Endothelial cell (in vitro differentiated cells): ENCODE measurements at regions not wholly inside any gene's neighbourhood (a gene's known extent, or its start where the extent isn't known, plus 50 kb on each side); places are given as distances from the start of the nearest gene placed in this dataset.
"Not testable (repeated sequence)": the region's sequence is repeated elsewhere in the genome, so short reads cannot be mapped to it uniquely, and the experiment has no call there.

ENCODE experiments used
- DNase-seq: peaks from one replicate; pipeline ENCODE4 v3.0.0; 2021; ENCODE audit warnings: low spot score
- H3K27ac Mint-ChIP-seq: one replicate; pipeline ENCODE4 v1.8.0; 2021; ENCODE audit warnings: mixed read lengths, inconsistent platforms; ENCODE audit not compliant: unreplicated experiment
- H3K27me3 Mint-ChIP-seq: one replicate; pipeline ENCODE4 v1.8.0; 2021; ENCODE audit warnings: mild to moderate bottlenecking, moderate library complexity, mixed read lengths, inconsistent platforms; ENCODE audit not compliant: unreplicated experiment
- H3K36me3 Mint-ChIP-seq: one replicate; pipeline ENCODE4 v1.8.0; 2021; ENCODE audit warnings: mild to moderate bottlenecking, low read depth, mixed read lengths, inconsistent platforms; ENCODE audit not compliant: unreplicated experiment
- H3K4me1 Mint-ChIP-seq: one replicate; pipeline ENCODE4 v1.8.0; 2021; ENCODE audit warnings: mild to moderate bottlenecking, mixed read lengths, inconsistent platforms; ENCODE audit not compliant: unreplicated experiment
- H3K4me3 Mint-ChIP-seq: one replicate; pipeline ENCODE4 v1.8.0; 2021; ENCODE audit warnings: mild to moderate bottlenecking, mixed read lengths, inconsistent platforms; ENCODE audit not compliant: unreplicated experiment
- H3K9me3 Mint-ChIP-seq: one replicate; pipeline ENCODE4 v1.8.0; 2021; ENCODE audit warnings: mixed read lengths, inconsistent platforms; ENCODE audit not compliant: unreplicated experiment
- TF ChIP-seq, protein P1 (sequence below): fragments of 200-600 bp; sonication (generic); IDR thresholded peaks from one replicate; pipeline ENCODE4 v1.5.0; 2021; ENCODE audit warnings: antibody characterized with exemption; ENCODE audit not compliant: unreplicated experiment

DNA sequence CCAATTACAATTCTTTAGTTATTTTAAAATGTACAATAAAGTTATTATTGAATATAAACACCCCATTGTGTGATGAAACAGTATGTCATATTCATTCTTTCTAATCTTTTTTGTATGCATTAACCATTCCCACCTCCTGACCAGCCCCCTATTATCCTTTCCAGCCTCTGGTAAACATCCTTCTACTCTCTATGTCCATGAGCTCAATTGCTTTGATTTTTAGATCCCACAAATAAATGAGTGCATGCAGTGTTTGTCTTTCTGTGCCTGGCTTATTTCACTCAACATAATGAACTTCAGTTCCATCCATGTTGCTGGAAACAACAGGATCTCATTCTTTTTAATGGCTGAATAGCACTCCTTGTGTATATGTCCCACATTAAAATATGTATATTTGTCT, 1858.9 kb upstream of the C9orf72 start:
- H3K27me3 Mint-ChIP-seq = no peaks in the 10 kb centered on the region
- no peaks in the 10 kb centered on the region for H3K36me3 Mint-ChIP-seq
- no peaks in the 10 kb centered on the region for H3K4me1 Mint-ChIP-seq
- no peak overlapping the region for H3K4me3 Mint-ChIP-seq
- no peak for DNase-seq
- TF ChIP-seq, protein P1, sequence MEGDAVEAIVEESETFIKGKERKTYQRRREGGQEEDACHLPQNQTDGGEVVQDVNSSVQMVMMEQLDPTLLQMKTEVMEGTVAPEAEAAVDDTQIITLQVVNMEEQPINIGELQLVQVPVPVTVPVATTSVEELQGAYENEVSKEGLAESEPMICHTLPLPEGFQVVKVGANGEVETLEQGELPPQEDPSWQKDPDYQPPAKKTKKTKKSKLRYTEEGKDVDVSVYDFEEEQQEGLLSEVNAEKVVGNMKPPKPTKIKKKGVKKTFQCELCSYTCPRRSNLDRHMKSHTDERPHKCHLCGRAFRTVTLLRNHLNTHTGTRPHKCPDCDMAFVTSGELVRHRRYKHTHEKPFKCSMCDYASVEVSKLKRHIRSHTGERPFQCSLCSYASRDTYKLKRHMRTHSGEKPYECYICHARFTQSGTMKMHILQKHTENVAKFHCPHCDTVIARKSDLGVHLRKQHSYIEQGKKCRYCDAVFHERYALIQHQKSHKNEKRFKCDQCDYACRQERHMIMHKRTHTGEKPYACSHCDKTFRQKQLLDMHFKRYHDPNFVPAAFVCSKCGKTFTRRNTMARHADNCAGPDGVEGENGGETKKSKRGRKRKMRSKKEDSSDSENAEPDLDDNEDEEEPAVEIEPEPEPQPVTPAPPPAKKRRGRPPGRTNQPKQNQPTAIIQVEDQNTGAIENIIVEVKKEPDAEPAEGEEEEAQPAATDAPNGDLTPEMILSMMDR = no peak
- H3K9me3 Mint-ChIP-seq = no peaks in the 10 kb centered on the region
- H3K27ac Mint-ChIP-seq = no peak overlapping the region

DNA sequence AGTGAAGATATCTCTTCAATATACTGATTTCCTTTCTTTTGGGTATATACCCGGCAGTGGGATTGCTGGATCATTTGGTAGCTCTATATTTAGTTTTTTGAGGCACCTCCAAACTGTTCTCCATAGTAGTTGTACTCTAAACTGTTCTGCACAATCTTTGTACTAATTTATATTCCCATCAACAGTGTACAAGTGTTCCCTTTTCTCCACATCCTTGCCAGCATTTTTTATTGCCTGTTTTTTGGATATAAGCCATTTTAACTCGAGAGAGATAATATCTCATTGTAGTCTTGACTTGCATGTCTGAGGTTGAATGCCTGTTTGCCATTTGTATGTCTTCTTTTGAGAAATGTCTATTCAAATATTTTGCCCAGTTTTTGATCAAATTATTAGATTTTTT, 1859.4 kb upstream of the C9orf72 start:
- not testable (repeated sequence) for H3K9me3 Mint-ChIP-seq, H3K4me1 Mint-ChIP-seq, H3K4me3 Mint-ChIP-seq, H3K27me3 Mint-ChIP-seq, DNase-seq, H3K27ac Mint-ChIP-seq, H3K36me3 Mint-ChIP-seq

DNA sequence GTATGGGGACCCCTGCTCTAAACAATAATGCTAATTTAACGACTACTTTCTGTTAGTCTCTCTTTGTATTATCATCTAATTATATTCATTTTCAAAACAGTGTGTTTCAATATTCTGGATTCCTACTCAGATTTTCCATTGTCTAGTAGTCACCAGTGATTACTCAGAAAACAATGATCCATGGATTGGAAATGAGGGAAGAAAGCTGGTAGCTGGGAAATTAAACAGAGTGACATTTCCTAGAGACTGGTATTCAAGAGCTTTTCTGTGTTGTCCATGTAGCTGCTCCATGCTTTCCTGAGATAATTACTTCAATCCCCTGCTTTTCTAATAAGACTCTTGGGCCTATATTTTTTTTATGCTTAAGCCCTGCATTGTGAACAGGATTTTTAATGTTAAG, 1862.1 kb upstream of the C9orf72 start:
- H3K27me3 Mint-ChIP-seq = no peaks in the 10 kb centered on the region
- H3K27ac Mint-ChIP-seq = no peak overlapping the region
- no peak overlapping the region for H3K4me3 Mint-ChIP-seq
- no peaks in the 10 kb centered on the region for H3K4me1 Mint-ChIP-seq
- no peaks in the 10 kb centered on the region for H3K36me3 Mint-ChIP-seq
- DNase-seq = no peak
- TF ChIP-seq, protein P1 = no peak
- no peaks in the 10 kb centered on the region for H3K9me3 Mint-ChIP-seq

GRCh38 chr9:29437526-29437925, 1864.2 kb upstream of the C9orf72 start:
- no peaks in the 10 kb centered on the region for H3K36me3 Mint-ChIP-seq
- no peaks in the 10 kb centered on the region for H3K4me1 Mint-ChIP-seq
- TF ChIP-seq, protein P1 = no peak
- DNase-seq = no peak
- no peak overlapping the region for H3K27ac Mint-ChIP-seq
- no peak overlapping the region for H3K4me3 Mint-ChIP-seq
- H3K27me3 Mint-ChIP-seq = no peaks in the 10 kb centered on the region
- no peaks in the 10 kb centered on the region for H3K9me3 Mint-ChIP-seq

- DNase-seq = no peak
- TF ChIP-seq, protein P1 = no peak
- H3K36me3 Mint-ChIP-seq = no peaks in the 10 kb centered on the region
- no peaks in the 10 kb centered on the region for H3K9me3 Mint-ChIP-seq
- H3K27ac Mint-ChIP-seq = no peak overlapping the region
- H3K4me3 Mint-ChIP-seq = no peak overlapping the region
- no peaks in the 10 kb centered on the region for H3K27me3 Mint-ChIP-seq
- no peaks in the 10 kb centered on the region for H3K4me1 Mint-ChIP-seq
These were observed 1866.7 kb upstream of the C9orf72 start for GRCh38 chr9:29439961-29440360.

- Mint-ChIP-seq H3K4me3 (no peak overlapping the region), H3K27ac (no peak overlapping the region), H3K27me3 (no peaks in the 10 kb centered on the region), H3K4me1 (no peaks in the 10 kb centered on the region), H3K9me3 (no peaks in the 10 kb centered on the region), H3K36me3 (no peaks in the 10 kb centered on the region)
- TF ChIP-seq, protein P1 = no peak
- DNase-seq = no peak
These were observed 1867.2 kb upstream of the C9orf72 start for GRCh38 chr9:29440449-29440848.
